Suprapubic skin (tissue), 3 donors: ENCODE measurements at regions not wholly inside any gene's neighbourhood (a gene's known extent, or its start where the extent isn't known, plus 50 kb on each side); places are given as distances from the start of the nearest gene placed in this dataset.
"Not testable (repeated sequence)": the region's sequence is repeated elsewhere in the genome, so short reads cannot be mapped to it uniquely, and the experiment has no call there.

Experiments
- POLR2A ChIP-seq, 2 donors: fragments of 450-650 bp; IDR thresholded peaks; one replicate each; pipeline ENCODE4 v1.6.1; 2017; ENCODE audit warnings: antibody characterized with exemption in 2 of 2, mild to moderate bottlenecking in 2 of 2, moderate library complexity in 2 of 2
- TF ChIP-seq, protein P1 (sequence below), 2 donors: fragments of 200-600 bp in 1 of 2; fragments of 450-650 bp in 1 of 2; sonication (generic) in 1 of 2; IDR thresholded peaks; one replicate each; pipeline ENCODE4 v1.5.1; 2016 to 2019; ENCODE audit warnings: antibody characterized with exemption in 2 of 2, mild to moderate bottlenecking in 1 of 2, moderate library complexity in 1 of 2

DNA sequence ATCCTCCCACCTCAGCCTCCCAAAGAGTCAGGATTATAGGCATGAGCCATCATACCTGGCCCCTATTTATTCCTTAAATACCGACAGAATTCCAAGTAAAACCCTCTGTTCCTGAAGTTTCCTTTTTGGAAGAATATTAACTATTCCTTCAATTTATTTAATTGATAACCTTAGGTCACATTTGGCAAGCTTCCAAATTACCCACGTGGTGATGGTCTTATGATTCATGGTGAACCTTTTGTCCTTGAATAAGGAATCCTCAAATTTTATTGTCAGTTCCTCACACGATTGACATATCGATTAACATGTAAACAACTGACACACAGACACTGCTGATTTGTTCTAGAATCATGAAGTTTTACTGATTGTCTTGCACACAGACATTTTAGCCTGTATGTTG is 130.6 kb upstream of the LRRC61 start:
- not testable (repeated sequence) for TF ChIP-seq POLR2A (IDR thresholded peaks at IDR 0.05)
- TF ChIP-seq, protein P1, sequence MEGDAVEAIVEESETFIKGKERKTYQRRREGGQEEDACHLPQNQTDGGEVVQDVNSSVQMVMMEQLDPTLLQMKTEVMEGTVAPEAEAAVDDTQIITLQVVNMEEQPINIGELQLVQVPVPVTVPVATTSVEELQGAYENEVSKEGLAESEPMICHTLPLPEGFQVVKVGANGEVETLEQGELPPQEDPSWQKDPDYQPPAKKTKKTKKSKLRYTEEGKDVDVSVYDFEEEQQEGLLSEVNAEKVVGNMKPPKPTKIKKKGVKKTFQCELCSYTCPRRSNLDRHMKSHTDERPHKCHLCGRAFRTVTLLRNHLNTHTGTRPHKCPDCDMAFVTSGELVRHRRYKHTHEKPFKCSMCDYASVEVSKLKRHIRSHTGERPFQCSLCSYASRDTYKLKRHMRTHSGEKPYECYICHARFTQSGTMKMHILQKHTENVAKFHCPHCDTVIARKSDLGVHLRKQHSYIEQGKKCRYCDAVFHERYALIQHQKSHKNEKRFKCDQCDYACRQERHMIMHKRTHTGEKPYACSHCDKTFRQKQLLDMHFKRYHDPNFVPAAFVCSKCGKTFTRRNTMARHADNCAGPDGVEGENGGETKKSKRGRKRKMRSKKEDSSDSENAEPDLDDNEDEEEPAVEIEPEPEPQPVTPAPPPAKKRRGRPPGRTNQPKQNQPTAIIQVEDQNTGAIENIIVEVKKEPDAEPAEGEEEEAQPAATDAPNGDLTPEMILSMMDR (IDR thresholded peaks at IDR 0.05) = not testable (repeated sequence)
